ENCODE measurements at regions not wholly inside any gene's neighbourhood (a gene's known extent, or its start where the extent isn't known, plus 50 kb on each side); places are given as distances from the start of the nearest gene placed in this dataset.

DNA sequence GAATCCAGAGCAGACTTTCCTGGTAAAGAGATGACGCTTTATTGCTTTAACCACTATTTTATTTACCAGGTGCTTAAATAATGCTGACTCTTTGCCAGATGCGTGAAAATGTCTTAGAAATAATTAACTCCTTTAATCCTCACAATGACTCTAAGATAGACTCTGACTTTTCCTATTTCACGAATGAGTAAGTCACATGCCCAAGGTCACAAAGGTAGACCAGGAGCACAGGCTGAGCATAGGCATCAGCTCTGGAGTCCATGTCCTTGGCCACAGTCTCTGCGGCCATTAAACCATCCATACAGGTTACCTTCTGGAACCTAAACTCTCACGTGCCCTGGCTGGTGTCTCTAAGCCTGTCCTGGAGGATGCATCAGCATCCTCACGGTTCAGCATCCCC is 87.3 kb downstream of the ERCC5 start:
- ChIA-PET CTCF (interaction anchor here (1.2 to 1.9 kb wide), 5 partner anchors 17 to 207 kb away, joined by 3 to 5 read pairs (median 3); no protein-coding TSS in a partner anchor), POLR2A (no interaction called here)
- TF ChIP-seq, protein P1, sequence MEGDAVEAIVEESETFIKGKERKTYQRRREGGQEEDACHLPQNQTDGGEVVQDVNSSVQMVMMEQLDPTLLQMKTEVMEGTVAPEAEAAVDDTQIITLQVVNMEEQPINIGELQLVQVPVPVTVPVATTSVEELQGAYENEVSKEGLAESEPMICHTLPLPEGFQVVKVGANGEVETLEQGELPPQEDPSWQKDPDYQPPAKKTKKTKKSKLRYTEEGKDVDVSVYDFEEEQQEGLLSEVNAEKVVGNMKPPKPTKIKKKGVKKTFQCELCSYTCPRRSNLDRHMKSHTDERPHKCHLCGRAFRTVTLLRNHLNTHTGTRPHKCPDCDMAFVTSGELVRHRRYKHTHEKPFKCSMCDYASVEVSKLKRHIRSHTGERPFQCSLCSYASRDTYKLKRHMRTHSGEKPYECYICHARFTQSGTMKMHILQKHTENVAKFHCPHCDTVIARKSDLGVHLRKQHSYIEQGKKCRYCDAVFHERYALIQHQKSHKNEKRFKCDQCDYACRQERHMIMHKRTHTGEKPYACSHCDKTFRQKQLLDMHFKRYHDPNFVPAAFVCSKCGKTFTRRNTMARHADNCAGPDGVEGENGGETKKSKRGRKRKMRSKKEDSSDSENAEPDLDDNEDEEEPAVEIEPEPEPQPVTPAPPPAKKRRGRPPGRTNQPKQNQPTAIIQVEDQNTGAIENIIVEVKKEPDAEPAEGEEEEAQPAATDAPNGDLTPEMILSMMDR (IDR thresholded peaks at IDR 0.05; ENCODE audit: control extremely low read depth, extremely low read depth, low read depth, missing control alignments) = no peak
- no peak for DNase-seq (ENCODE audit: extremely low spot score)

GRCh38 chr13:102932331-102932730 is 86.5 kb downstream of the ERCC5 start:
- TF ChIP-seq, protein P1 (IDR thresholded peaks at IDR 0.05; ENCODE audit: control extremely low read depth, extremely low read depth, low read depth, missing control alignments) = no peak
- DNase-seq (ENCODE audit: extremely low spot score) = no peak
- ChIA-PET CTCF (interaction anchor here (1.4 to 1.9 kb wide), 4 partner anchors 9 to 208 kb away, joined by 3 to 8 read pairs (median 5); no protein-coding TSS in a partner anchor), POLR2A (no interaction called here)

DNA sequence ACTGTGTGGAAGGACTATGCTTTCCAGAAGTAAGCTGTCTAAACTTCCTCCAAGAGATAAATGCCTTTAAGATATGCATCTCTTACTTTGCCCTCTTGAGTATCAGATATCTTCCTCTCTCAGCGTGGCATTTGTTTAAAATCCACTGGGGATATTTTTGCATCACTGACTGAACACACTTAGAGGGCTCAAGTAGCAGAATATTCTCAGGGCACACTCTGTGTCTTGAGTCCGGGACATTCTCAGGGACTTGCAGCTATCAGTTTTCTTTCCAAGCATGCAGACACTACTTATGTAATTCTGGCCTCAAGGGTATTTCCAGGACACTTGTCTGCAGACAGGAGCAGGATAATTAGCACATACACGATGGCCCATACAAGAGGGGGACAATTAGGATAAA is 84.7 kb downstream of the ERCC5 start:
- CTCF ChIA-PET = no interaction called here
- DNase-seq (ENCODE audit: extremely low spot score) = no peak
- POLR2A ChIA-PET = no interaction called here
- TF ChIP-seq, protein P1 (IDR thresholded peaks at IDR 0.05; ENCODE audit: control extremely low read depth, extremely low read depth, low read depth, missing control alignments) = no peak

GRCh38 chr13:102928941-102929675 is 83.3 kb downstream of the ERCC5 start:
- TF ChIP-seq, protein P1 (IDR thresholded peaks at IDR 0.05; ENCODE audit: control extremely low read depth, extremely low read depth, low read depth, missing control alignments) = no peak
- POLR2A ChIA-PET = no interaction called here
- DNase-seq (ENCODE audit: extremely low spot score) = no peak
- CTCF ChIA-PET = interaction anchor here (3.9 kb wide), 1 partner anchor 13 kb away, joined by 23 read pairs; no protein-coding TSS in a partner anchor
